CD4-positive, alpha-beta T cell (primary cell): ENCODE measurements at regions not wholly inside any gene's neighbourhood (a gene's known extent, or its start where the extent isn't known, plus 50 kb on each side); places are given as distances from the start of the nearest gene placed in this dataset.

Experiments
- ATAC-seq: fragments of 200-7000 bp; cut with Tn5 transposase; one replicate; pipeline ENCODE4 v1.10.0; 2022; ENCODE audit warnings: mild to moderate bottlenecking; ENCODE audit not compliant: poor library complexity
- CTCF ChIA-PET: fragments of 350-600 bp; sonication (Branson Sonifier 250); formaldehyde crosslinking; loops from one replicate; lab custom pipeline; 2021; ENCODE audit warnings: antibody characterized with exemption, inconsistent platforms; lab: Charles Lee
- POLR2A ChIA-PET: fragments of 350-600 bp; sonication (Branson Sonifier 250); formaldehyde crosslinking; loops from one replicate; lab custom pipeline; 2021; ENCODE audit warnings: antibody characterized with exemption, inconsistent platforms; lab: Charles Lee
- DNase-seq, 14 experiments: peaks; one replicate each; pipeline ENCODE4 v3.0.0-alpha.2; 2013 to 2020; ENCODE audit warnings: mixed read lengths in 2 of 14
- H3K27ac ChIP-seq, 2 donors: one replicate each; pipeline versions ENCODE4 v1.5.1 to v1.7.0; 2013; ENCODE audit warnings: low read length in 2 of 2, low read depth in 1 of 2, mild to moderate bottlenecking in 1 of 2
- H3K27me3 ChIP-seq, 2 experiments: 1 replicate in 1 of 2; 2 replicates in 1 of 2; pipeline versions ENCODE4 v1.6.1 to v1.7.0; 2013; ENCODE audit warnings: low read length in 2 of 2, control low read depth in 1 of 2, mild to moderate bottlenecking in 1 of 2, moderate library complexity in 1 of 2; ENCODE audit not compliant: insufficient read depth in 2 of 2, control insufficient read depth in 1 of 2
- H3K36me3 ChIP-seq: one replicate; pipeline ENCODE4 v1.6.1; 2013; ENCODE audit warnings: low read length, control low read depth; ENCODE audit not compliant: insufficient read depth
- H3K4me1 ChIP-seq: one replicate; pipeline ENCODE4 v1.6.1; 2013; ENCODE audit warnings: low read length, control low read depth; ENCODE audit not compliant: insufficient read depth
- H3K4me3 ChIP-seq: one replicate; pipeline ENCODE4 v1.5.1; 2013; ENCODE audit warnings: mild to moderate bottlenecking, low read length, moderate library complexity
- H3K9me3 ChIP-seq, 2 experiments: 1 replicate in 1 of 2; 2 replicates in 1 of 2; pipeline versions ENCODE4 v1.6.1 to v1.7.0; 2013; ENCODE audit warnings: low read length in 2 of 2, mild to moderate bottlenecking in 2 of 2, control low read depth in 1 of 2, moderate library complexity in 1 of 2; ENCODE audit not compliant: control insufficient read depth in 1 of 2, insufficient read depth in 1 of 2
- H3K27ac Mint-ChIP-seq: one replicate; pipeline ENCODE4 v1.8.0; 2020; ENCODE audit warnings: mixed read lengths
- H3K27me3 Mint-ChIP-seq: one replicate; pipeline ENCODE4 v1.8.0; 2021; ENCODE audit warnings: mixed read lengths
- H3K36me3 Mint-ChIP-seq: one replicate; pipeline ENCODE4 v1.8.0; 2021; ENCODE audit warnings: low read depth, mixed read lengths
- H3K4me1 Mint-ChIP-seq: one replicate; pipeline ENCODE4 v1.8.0; 2021; ENCODE audit warnings: low read depth, mixed read lengths
- H3K4me3 Mint-ChIP-seq: one replicate; pipeline ENCODE4 v1.8.0; 2020; ENCODE audit warnings: mild to moderate bottlenecking, mixed read lengths
- H3K9me3 Mint-ChIP-seq: one replicate; pipeline ENCODE4 v1.8.0; 2020; ENCODE audit warnings: mixed read lengths
- intact Hi-C, 2 experiments: fragments of 100-400 bp; cut with DNase I in 1 of 2; cut with micrococcal nuclease in 1 of 2; formaldehyde crosslinking; loops; one replicate each; pipeline versions ENCODE4 v1.15.1 to v1.9.0; 2023 to 2025; cut with DNase I, micrococcal nuclease
- TF ChIP-seq, protein P1 (sequence below): fragments of 200-600 bp; IDR thresholded peaks from one replicate; pipeline ENCODE4 v1.8.0; 2022; ENCODE audit warnings: antibody characterized with exemption, mild to moderate bottlenecking

DNA sequence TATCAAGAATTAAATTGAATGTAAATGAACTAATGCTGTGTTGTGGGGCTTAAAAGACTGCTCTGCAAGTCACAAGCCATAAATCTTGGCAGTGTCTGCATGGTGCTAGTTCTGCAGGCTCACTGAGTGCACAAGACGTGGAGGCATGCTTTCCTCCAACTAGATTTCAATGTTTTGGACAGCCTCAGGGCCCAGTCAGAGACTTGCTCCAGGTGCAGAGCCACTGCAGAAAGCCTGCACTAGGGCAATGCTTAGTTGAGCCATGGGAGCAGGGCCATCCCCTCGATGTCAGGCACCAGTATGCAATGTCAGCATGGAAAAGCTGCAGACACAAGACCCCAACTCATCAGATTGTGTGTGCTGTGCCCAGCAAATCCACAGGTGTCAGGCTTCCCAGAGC, 234.5 kb upstream of the CDIN1 start:
- intact Hi-C loops = no loop called here
- no peak overlapping the region for H3K27ac ChIP-seq
- ATAC-seq (no peak), DNase-seq (no peak)
- no peaks in the 10 kb centered on the region for H3K4me1 Mint-ChIP-seq
- no peaks in the 10 kb centered on the region for H3K4me1 ChIP-seq
- ChIA-PET POLR2A (no interaction called here), CTCF (no interaction called here)
- TF ChIP-seq, protein P1, sequence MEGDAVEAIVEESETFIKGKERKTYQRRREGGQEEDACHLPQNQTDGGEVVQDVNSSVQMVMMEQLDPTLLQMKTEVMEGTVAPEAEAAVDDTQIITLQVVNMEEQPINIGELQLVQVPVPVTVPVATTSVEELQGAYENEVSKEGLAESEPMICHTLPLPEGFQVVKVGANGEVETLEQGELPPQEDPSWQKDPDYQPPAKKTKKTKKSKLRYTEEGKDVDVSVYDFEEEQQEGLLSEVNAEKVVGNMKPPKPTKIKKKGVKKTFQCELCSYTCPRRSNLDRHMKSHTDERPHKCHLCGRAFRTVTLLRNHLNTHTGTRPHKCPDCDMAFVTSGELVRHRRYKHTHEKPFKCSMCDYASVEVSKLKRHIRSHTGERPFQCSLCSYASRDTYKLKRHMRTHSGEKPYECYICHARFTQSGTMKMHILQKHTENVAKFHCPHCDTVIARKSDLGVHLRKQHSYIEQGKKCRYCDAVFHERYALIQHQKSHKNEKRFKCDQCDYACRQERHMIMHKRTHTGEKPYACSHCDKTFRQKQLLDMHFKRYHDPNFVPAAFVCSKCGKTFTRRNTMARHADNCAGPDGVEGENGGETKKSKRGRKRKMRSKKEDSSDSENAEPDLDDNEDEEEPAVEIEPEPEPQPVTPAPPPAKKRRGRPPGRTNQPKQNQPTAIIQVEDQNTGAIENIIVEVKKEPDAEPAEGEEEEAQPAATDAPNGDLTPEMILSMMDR = no peak
- H3K27ac Mint-ChIP-seq = no peak overlapping the region
- no peaks in the 10 kb centered on the region for H3K36me3 ChIP-seq
- no peaks in the 10 kb centered on the region for H3K9me3 Mint-ChIP-seq
- no peaks in the 10 kb centered on the region for H3K27me3 ChIP-seq
- H3K27me3 Mint-ChIP-seq = no peaks in the 10 kb centered on the region
- H3K9me3 ChIP-seq = no peaks in the 10 kb centered on the region
- no peak overlapping the region for H3K4me3 ChIP-seq
- H3K4me3 Mint-ChIP-seq = no peak overlapping the region
- no peaks in the 10 kb centered on the region for H3K36me3 Mint-ChIP-seq

DNA sequence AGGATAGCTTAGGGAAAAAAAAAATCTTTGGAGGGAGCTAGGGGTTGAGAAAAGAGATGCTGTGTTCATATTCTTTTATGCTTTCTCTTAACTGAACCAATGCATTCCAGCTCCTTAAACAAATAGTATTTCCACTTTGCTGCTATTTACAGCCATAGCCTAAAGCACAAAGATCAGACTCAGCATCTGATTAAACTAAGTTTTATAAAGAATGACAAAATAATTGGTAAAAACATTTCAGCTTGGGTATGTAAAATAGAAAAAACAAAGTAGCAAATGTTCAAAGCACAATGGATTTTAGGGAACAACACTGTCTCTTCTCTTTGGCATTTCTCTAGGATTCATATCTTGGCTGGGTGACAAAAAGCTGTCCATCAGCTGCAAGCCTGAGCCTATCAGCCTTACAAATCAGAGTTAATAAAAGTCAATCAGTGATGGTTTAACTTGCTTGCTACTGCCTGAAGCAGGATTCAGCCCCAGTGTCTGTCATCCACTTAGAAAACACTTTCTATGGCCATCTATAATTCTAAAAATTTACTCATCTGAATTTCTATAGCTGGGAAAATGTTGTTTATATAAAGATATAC, 232.1 kb upstream of the CDIN1 start:
- Mint-ChIP-seq H3K4me1 (no peaks in the 10 kb centered on the region), H3K36me3 (no peaks in the 10 kb centered on the region), H3K4me3 (no peak overlapping the region), H3K9me3 (peaks cover 3% of the 10 kb centered on the region), H3K27me3 (no peaks in the 10 kb centered on the region), H3K27ac (no peak overlapping the region)
- intact Hi-C loops = no loop called here
- no peaks in the 10 kb centered on the region for H3K9me3 ChIP-seq
- POLR2A ChIA-PET = no interaction called here
- ATAC-seq (no peak), DNase-seq (no peak)
- H3K27ac ChIP-seq = no peak overlapping the region
- H3K36me3 ChIP-seq = no peaks in the 10 kb centered on the region
- no peaks in the 10 kb centered on the region for H3K4me1 ChIP-seq
- TF ChIP-seq, protein P1 = no peak
- CTCF ChIA-PET = no interaction called here
- no peaks in the 10 kb centered on the region for H3K27me3 ChIP-seq
- no peak overlapping the region for H3K4me3 ChIP-seq

DNA sequence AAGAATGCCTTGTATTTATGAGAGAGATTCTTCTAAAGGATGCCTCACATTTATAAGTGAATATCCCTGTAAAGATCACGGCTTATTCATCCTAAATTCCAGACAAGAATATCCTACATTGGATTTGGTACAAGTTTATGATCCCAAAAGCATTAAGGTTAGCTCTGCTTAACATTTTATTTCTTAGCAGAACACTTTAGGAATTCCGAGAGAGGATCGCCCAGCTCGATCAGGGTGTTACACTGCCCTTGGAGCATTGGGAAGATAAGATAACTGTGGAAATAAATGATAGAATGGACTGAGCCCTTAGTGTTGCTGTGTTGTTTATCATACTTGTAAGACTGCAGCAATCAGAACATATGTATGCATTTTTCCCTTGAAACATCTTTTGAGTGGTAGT, 223.0 kb upstream of the CDIN1 start:
- no peak for ATAC-seq
- Mint-ChIP-seq H3K27ac (no peak overlapping the region), H3K4me3 (no peak overlapping the region), H3K9me3 (no peaks in the 10 kb centered on the region), H3K36me3 (no peaks in the 10 kb centered on the region), H3K27me3 (no peaks in the 10 kb centered on the region), H3K4me1 (no peaks in the 10 kb centered on the region)
- no peaks in the 10 kb centered on the region for H3K4me1 ChIP-seq
- no peaks in the 10 kb centered on the region for H3K27me3 ChIP-seq
- no peaks in the 10 kb centered on the region for H3K36me3 ChIP-seq
- no peak for DNase-seq
- ChIA-PET CTCF (no interaction called here), POLR2A (no interaction called here)
- TF ChIP-seq, protein P1 = no peak
- H3K27ac ChIP-seq = no peak overlapping the region
- intact Hi-C loops = no loop called here
- peaks cover 0 to 5% of the 10 kb centered on the region in 2 experiments for H3K9me3 ChIP-seq
- H3K4me3 ChIP-seq = no peak overlapping the region
